HG02852 (cell line): ENCODE measurements at regions not wholly inside any gene's neighbourhood (a gene's known extent, or its start where the extent isn't known, plus 50 kb on each side); places are given as distances from the start of the nearest gene placed in this dataset.

Experiments used
- ATAC-seq: cut with Tn5 transposase; IDR thresholded peaks from one replicate; pipeline ENCODE4 v1.9.1; 2021; ENCODE audit warnings: mild to moderate bottlenecking, moderate library complexity; ENCODE audit not compliant: unreplicated experiment

DNA sequence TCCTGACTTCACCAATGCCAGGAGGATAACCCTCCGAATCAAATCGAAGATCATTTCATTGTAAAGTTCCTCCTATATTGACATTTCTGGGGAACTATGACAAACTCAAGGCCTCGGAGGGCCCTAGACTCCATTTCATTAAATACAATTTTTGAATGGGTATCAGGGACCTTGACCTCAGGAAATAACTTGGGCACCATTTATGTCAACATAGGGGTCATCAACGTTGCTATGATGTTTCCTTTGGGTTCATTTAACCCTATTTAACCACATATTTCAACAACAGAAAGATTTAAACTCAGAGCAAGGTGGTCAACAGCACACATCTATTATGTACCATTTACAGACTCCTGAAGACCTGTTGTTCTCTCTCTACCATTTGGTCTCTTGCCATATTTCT, 395.1 kb downstream of the TRIML1 start:
- no peak for ATAC-seq

DNA sequence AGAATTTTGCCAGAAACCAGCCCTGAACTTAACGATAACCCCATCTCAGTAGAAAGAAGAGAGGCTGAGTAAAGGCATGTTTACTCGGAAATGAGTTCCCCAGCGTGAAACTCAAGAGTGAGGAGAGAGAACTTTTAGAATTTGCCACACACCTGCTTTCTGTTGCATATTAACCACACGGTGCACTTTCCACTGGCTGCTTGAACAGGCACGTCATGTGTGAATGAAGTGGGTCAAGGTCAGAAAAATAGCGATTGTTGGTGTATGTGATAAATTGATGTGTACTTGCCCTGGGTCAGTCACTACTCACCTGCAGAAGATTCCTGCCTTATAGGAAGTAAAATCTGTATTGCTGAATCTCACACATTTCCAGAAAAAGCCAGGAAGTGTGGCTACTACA, 395.7 kb downstream of the TRIML1 start:
- no peak for ATAC-seq

DNA sequence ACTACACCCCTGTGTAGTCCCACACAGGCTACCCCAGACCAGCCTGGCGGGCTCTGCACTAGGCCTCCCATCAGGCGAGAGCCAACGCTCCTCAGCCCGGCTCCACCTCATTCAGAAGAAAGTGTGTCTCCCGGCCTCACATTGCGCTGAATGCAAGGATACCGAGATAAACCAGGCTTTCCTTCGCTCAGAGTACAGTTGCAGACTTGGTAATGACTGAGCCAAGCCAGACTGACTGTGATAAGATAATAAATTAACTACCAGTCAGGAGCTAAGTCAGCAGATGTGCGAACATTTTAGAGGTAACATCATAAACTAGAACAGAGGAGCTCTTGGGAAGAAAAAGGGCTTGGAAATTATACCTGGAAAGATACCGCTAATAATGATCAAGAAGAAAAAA, 397.6 kb downstream of the TRIML1 start:
- ATAC-seq: no peak

DNA sequence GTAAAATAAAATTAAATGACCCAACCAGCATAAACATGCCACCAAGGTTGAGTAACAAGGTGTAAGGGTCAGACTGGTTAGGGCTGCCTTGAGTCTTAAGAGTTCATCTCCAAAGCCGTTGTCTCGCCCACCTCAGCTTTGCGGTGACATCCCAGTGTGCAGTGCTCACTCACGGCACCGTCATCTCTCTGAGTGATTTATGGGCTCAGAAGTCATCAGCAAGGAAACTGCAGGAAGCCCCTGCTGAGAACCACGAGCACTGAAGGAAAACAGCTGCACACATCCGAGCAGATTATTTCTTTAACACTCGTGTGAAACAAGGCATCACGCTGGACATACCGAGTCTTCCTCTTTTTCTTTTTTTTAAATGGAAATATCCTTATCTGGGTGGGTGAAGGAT, 411.1 kb downstream of the TRIML1 start:
- ATAC-seq: no peak

DNA sequence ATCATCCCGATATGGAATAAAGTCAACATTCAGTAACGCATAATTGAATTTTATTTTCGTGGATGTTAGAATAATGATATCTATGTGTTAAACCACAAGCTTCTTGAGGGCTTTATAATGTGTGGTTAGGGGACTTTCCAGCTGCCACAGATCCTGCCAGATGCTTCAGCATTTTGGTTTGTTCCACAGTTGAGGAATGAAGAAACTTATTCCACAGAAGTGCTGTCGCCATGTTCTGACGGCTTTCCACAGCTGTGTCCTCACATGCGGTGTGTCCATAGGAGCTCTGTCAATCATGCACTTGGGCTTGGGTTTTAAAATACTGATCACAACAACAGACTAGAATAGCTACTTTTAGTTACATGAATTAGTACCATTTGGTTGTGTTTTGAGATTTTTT, 411.9 kb downstream of the TRIML1 start:
- ATAC-seq: no peak

DNA sequence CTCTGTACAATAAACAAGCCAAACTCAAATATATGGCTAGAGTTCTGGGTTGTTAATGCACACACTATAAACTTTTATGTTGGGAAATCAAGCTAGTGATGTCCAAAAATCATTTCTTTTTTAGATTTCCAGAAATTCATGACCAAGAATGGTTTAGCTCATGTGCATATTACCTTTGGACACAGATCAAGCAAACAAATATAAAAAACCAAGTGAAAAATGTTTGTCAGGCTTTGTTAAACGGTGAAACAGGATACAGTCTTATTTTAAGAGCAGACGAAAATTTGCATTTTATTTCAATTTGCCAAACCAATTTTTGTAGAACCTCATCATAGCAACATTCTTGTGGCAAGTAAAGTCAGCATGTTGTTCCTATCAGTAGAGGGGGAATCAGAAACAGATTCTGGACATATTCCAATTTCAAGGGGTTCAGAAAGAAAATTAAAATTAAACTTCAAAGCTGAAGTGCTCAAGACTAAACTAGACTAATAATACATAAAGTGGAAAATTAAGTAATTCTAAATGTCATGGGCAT, 413.6 kb downstream of the TRIML1 start:
- no peak for ATAC-seq

DNA sequence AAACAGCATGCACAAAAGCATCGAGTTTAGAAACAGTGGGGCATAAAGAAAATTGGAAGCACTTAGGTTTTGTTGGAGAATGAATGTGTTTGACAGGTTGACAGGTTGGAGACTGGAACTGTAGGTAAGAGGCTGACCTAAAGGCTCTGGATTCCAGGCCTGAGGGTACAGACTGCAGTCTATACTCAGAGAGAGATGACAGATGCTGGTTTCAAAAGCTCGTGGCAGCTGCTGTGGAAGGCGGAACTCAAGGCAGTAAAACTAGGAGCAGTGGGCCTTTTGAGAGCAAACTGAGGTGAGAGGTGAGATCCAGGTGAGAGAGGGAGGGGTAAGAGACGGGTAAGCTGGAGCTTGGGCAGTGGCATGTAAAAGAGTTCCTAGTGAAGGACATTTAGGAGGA, 415.2 kb downstream of the TRIML1 start:
- ATAC-seq: no peak

DNA sequence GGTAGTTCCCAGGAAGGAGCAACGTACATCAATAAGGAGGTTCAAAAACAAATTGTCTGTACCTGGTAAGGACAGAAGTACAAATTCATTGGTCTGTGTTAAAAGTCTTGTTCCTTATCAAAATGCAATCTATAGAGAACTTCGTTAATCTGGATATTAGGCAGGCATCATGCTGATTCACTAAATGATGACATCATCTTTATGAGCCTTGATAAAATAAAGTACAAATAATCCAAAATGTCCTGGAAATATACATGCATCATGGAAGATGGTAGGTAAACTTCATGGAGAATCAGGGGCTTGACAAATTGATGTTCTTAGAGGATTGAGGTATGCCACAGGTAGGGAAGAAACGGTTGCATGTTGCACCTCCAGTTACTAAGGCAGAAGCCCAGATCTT, 433.9 kb downstream of the TRIML1 start:
- ATAC-seq: no peak

DNA sequence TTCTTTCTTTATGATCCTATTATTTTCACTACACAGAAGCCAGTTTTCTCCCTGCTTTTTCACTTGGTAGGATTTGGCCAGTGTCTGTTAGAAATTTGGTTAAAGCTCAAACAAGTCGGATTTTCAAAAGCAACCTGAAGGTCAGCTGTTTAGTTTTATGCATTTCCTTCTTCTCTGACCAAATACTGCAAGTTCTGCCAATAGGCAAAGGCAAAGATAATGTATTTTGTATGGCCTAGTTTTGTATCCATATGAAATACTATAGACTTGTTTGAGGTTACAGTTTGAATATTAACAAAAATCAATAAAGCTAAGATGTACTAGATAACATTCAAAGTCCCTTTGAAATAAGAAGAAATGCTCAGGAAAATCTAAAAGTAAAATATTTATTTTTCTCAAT, 439.4 kb downstream of the TRIML1 start:
- ATAC-seq: no peak

DNA sequence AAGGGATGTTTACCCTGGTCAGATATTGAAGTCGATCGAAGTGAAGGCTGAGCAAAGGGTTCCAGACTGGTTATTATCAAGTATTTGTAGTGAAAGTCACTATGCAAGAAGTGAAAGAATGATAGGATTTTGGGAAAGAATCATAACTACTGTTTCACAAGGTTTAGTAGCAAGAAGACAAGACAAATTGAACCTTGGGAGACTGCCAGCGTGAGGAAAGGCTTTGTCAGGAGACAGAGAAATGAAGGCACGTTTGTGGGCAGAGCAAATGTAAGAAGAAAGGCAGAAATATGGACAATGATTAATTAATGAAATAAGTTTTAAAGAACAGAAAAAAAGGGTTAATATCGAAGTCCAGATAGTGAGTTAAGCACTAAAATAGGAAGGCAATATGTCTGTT, 456.8 kb downstream of the TRIML1 start:
- ATAC-seq: no peak

DNA sequence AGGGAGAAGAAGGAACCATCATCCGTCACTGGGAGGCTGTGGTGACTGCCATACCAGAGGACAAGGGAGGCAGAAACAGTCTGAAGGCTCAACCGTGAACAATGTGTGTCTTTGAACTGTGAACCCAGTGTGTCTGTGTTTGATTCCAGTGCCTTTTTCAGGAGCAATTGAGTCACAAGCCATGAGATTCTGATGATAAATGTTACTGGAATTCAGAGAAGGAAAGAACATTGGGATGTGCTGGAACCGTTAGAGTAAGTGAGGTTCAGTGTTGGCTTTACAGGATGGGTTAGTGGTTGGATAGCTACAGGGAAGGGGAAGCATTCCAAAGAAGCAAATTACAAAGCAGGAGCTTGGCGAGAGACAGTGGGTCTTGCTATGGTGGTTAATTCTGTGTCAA, 464.4 kb downstream of the TRIML1 start:
- ATAC-seq: no peak

DNA sequence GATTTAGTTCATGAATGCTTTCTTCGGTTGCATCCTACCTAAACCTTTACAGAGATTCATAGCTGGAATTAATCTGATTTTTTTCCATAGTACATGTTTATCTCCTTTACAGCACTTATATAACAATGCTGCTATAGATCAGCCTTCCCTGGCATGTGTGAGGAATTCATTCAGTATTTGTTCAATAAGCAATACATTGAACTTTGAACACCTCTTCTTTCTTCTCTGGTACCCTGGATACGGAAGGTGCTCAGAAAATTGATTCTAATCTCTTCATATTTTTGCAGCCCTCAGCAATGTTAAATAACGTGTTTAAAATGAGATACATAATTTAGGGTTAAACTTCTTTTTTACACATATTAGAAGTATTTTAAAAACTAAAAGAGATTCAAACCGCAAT, 467.4 kb downstream of the TRIML1 start:
- ATAC-seq: no peak

DNA sequence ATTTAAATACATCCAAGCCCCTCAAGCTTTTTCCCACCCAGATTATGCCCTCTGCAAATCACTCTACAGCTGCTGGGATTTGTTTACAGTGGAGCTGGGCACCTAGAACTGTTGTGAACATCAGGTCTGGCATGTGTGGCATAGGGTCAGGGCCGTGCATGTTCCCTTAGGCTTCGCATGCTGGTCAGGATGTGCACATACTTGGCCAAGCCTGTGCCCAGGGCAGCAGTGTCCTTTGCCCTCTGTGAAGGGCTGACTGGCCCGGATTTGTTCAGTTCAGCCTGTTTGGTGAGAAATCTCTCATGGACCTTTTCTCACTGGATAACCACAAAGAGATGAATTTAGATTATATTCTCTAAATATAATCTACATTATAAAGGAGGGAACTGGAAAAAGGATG, 471.9 kb downstream of the TRIML1 start:
- ATAC-seq: no peak

DNA sequence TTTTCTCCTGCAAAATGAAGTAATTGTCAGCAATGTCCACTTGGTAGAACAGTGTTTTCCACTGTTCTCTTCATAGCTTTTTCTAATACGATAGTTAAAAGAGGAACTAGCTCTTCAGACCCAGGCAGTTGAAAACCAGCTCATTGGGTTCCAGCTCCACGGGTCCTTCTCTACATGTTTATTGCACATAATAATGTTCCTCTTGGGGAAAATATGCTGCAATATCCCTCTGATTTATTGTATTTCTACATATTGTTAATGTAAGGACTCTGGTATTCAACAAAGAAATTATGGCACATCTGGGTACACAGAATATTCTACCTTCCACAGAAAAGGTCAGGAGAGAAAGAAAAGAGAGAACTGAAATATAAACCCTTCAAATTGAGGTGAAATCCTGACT, 473.4 kb downstream of the TRIML1 start:
- ATAC-seq: no peak

DNA sequence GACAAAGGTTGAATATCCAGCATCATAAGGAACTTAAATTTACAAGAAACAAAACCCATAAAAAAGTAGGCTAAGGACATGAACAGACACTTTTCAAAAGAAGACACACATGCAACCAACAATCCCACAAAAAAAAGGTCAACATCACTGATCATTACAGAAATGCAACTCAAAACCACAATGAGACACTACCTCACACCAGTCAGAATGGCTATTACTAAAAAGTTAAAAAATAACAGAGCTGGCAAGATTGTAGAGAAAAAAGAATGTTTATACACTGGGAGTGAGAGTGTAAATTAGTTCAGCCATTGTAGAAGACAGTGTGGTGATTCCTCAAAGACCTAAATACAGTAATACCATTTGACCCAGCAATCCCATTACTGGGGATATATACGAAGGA, 474.7 kb downstream of the TRIML1 start:
- ATAC-seq: no peak

DNA sequence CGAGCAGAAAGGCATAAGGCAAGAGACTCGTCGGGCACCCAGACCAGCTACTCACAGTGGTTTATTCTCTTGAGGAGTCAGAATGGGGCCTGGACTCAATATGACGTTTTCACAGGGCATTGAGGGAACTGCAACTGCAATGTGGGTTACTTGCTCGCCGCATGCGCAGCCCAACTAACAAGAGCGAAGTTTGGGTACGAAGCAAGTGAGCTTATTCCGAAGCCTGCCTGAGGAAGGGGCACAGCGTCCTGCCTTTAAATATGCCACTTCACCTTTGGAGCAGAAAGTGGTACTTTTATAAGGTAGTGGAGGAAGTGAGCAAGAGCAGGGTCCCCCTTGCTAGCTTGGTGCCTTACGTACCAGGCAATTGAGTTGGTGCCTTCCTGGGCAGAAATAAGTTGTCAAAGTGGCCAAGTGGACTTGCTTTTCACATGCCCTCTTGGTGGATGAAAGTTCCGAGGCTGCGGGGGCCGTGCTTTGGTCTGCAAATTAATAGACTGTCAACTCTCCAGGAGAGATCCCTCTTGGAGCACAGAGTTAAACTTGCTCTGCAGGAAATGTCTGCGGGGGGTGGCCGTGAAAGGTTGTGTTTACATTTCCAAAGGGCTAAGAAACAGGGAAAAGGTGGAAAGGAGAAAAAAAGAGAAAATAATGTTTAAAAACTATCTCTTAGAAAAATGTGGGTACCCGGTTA, 480.4 kb downstream of the TRIML1 start:
- ATAC-seq: no peak

DNA sequence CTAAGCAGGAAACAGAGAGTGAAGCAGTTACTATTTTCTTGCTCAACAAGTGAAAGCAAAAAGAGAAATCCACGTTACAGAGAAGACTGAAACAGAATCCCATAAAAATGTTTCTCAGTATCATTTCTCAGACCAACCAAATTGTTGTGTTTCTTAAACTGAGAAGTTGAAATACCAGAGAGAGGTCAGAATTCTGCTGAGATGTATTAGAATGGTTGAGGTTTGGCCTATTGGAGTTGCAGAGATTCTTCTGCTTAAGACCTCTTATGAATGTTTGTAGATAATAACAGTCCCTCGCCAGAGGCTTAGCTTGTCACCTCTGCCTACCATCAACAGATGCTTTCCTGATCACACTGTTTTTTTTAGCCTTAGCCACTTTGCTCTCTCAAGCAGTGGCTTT, 481.4 kb downstream of the TRIML1 start:
- no peak for ATAC-seq

DNA sequence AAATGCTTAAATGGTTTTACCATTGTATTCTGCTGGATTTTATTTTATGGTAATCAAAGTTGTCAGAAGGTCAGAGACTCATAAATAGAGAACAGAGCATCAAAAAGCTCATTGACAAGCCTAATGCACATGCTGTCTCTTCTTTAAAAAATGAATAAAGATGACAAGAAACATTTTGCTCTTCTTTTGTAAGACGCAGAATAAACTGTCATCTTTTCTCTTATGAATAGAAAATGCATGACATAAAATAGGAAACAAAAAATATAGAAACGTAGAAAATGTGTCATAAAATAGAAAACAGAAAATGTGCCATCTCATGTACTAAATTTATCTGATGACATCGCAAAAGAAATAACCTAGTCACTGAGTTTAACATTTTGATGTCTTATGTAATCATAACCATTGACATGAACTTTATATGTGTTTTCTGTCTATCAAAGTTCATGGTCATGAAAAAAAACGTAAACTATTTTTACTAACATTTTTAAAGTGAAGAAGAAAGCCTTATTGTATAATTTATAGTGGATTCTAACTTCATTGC, 484.1 kb downstream of the TRIML1 start:
- ATAC-seq: no peak

DNA sequence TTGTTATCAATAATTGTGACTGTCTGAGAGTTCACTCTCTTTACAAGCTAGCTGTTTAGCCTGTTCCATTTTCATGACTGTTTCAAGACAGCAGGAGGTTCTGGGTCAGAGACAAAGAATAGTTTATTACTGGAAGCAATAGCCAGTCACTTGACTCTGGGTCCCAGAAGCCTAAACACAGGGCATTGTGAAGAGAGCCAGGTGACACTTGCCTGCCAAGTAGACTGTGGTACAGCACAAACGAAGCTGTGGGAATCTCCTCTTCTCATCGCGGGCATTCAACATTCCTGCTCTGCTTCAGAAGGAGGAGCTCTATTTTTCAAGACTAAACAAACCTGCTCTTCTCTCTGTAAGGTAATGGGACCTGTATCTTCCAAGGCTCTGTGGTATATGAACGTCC, 485.1 kb downstream of the TRIML1 start:
- no peak for ATAC-seq

DNA sequence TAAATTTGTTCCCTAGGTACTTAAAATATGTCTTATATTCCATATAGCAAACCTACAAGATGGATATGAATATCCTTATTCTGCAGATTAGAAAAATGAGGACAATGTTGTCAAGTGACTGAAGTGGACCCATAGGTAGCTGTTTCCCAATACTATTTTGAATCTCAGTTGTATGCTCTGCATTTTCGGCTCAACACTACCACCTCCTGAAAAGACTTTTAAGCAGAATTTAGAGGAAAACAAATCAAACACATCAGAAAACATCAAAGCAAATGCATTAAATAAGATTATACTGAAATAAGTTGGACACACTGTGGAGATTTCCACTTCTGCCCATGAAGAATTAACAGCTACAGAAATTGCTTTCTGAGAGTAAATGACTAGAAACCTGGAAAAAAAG, 488.7 kb downstream of the TRIML1 start:
- ATAC-seq: no peak

DNA sequence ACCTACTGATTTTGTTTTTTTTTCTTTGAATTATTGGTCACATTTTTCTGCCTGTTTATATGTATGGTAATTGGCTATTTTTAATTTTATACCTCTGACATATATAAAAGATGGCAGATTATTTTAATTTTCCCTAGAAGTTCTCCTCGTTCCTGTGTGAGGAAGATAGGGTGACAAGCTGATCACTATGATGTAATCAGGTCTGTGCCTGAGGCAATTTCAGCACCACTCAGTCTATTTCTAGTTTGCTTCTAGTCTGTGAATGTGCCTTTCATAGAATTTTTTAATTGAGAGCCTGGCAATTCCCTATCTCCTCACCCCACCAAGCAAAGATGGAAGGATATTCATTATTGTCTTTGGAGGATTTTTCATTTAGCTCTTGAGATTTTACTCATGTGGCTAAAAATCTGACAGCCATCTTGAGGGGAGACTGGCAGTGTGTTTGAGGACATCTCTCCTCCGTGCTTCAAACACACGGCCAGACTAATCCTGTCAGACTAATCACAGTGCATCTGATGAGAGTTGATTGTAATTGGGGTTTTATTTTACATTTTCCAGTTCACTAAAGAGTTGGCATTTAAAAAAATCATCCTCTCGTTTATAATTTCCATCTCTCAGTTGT, 500.3 kb downstream of the TRIML1 start:
- ATAC-seq: no peak

DNA sequence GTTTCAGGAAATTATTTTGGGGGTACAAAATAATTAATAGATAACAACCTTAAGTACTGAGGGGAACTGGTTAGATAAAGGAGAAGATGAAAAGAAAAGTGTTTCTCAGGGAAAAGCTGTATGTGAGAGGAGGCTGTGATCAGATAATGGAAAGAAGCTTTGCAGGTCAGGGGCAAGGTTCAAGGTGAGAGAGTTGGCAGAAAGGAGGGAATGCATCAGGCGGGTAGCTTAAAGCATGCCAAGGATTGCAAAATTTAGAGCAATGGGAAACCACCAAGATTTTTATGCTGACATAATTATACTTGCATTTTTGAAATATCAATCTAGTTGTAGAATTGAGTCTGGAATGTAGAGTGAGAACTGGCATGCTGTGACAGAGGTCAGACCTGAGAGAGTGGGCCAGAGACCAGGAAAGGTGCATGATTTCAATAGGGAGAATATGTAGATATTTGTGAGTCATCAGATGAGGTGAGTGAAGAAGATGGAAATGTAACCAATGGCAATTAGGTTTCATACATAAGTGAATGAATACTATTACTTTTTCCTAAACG, 508.7 kb downstream of the TRIML1 start:
- no peak for ATAC-seq
